OCI-LY1 (cell line): ENCODE measurements at regions not wholly inside any gene's neighbourhood (a gene's known extent, or its start where the extent isn't known, plus 50 kb on each side); places are given as distances from the start of the nearest gene placed in this dataset.

Experiments
- EZH2 ChIP-seq: fragments of 200-600 bp; sonication (generic), shearing (Covaris generic); IDR thresholded peaks from 2 replicates; pipeline ENCODE4 v1.8.0; 2017; ENCODE audit warnings: borderline replicate concordance, mixed run types, mild to moderate bottlenecking, antibody characterized with exemption, low read length, moderate library complexity, mixed read lengths
- TF ChIP-seq, protein P1 (sequence below): fragments of 200-600 bp; sonication (generic), shearing (Covaris generic); IDR thresholded peaks from 2 replicates; pipeline ENCODE4 v1.5.1; 2017; ENCODE audit warnings: mild to moderate bottlenecking, antibody characterized with exemption, low read length, moderate library complexity, mixed read lengths

DNA sequence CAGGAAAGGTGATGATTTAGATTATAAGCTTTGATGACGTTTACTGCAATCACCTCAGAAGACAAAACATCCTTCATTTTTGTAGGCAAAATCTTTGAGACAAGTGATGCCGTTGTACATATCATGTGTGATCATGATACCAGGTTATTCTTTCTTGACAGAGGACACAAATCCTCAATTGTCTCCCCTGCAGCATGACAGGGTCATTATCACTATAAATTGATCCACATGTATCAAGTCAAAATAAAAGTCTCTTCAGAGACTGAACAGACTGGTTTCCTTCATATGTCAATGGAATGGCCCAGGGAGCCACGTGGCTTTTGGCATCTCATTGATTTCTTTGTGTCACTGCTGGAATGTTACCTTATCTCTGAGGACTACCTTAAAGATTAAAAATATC is 995.7 kb downstream of the FLRT2 start:
- TF ChIP-seq, protein P1, sequence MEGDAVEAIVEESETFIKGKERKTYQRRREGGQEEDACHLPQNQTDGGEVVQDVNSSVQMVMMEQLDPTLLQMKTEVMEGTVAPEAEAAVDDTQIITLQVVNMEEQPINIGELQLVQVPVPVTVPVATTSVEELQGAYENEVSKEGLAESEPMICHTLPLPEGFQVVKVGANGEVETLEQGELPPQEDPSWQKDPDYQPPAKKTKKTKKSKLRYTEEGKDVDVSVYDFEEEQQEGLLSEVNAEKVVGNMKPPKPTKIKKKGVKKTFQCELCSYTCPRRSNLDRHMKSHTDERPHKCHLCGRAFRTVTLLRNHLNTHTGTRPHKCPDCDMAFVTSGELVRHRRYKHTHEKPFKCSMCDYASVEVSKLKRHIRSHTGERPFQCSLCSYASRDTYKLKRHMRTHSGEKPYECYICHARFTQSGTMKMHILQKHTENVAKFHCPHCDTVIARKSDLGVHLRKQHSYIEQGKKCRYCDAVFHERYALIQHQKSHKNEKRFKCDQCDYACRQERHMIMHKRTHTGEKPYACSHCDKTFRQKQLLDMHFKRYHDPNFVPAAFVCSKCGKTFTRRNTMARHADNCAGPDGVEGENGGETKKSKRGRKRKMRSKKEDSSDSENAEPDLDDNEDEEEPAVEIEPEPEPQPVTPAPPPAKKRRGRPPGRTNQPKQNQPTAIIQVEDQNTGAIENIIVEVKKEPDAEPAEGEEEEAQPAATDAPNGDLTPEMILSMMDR: no peak
- no peak for TF ChIP-seq EZH2
